Smooth muscle cell (in vitro differentiated cells): ENCODE measurements at regions not wholly inside any gene's neighbourhood (a gene's known extent, or its start where the extent isn't known, plus 50 kb on each side); places are given as distances from the start of the nearest gene placed in this dataset.

Experiments
- DNase-seq: peaks from one replicate; lab custom pipeline; 2025; ENCODE audit not compliant: unreplicated experiment; lab: John Stamatoyannopoulos, UW
- H2AFZ ChIP-seq: fragments of 200-600 bp; sonication (generic); 2 replicates; pipeline ENCODE4 v1.6.0; 2016; ENCODE audit warnings: antibody characterized with exemption, low read depth, mild to moderate bottlenecking
- H3F3A ChIP-seq: fragments of 200-600 bp; sonication (generic); 2 replicates; pipeline ENCODE4 v1.6.0; 2017; ENCODE audit warnings: antibody characterized with exemption, low read depth
- H3K27ac ChIP-seq: fragments of 200-600 bp; sonication (generic); 2 replicates; pipeline ENCODE4 v1.5.1; 2016; ENCODE audit warnings: low read depth, mild to moderate bottlenecking
- H3K27me3 ChIP-seq: fragments of 200-600 bp; sonication (generic); 2 replicates; pipeline ENCODE4 v1.6.1; 2016; ENCODE audit warnings: low read depth, mild to moderate bottlenecking
- H3K36me3 ChIP-seq: fragments of 200-600 bp; sonication (generic); 2 replicates; pipeline ENCODE4 v1.5.1; 2016; ENCODE audit warnings: low read depth
- H3K4me1 ChIP-seq: fragments of 200-600 bp; sonication (generic); 2 replicates; pipeline ENCODE4 v1.5.1; 2016; ENCODE audit warnings: low read depth
- H3K4me2 ChIP-seq: fragments of 200-600 bp; sonication (generic); 2 replicates; pipeline ENCODE4 v1.6.0; 2016; ENCODE audit warnings: mild to moderate bottlenecking
- H3K4me3 ChIP-seq: fragments of 200-600 bp; sonication (generic); 2 replicates; pipeline ENCODE4 v1.5.1; 2016; ENCODE audit warnings: mild to moderate bottlenecking
- H3K79me2 ChIP-seq: fragments of 200-600 bp; sonication (generic); 2 replicates; pipeline ENCODE4 v1.6.0; 2016; ENCODE audit warnings: low read depth, mild to moderate bottlenecking
- H3K9ac ChIP-seq: fragments of 200-600 bp; sonication (generic); 2 replicates; pipeline ENCODE4 v1.6.0; 2016; ENCODE audit warnings: low read depth
- H3K9me3 ChIP-seq: fragments of 200-600 bp; sonication (generic); replicated peaks from 2 replicates; pipeline ENCODE4 v1.5.1; 2016; ENCODE audit warnings: low read depth
- H4K20me1 ChIP-seq: fragments of 200-600 bp; sonication (generic); 2 replicates; pipeline ENCODE4 v1.6.0; 2016; ENCODE audit warnings: low read depth
- CTCF ChIP-seq: fragments of 200-600 bp; sonication (generic); IDR thresholded peaks from 2 replicates; pipeline ENCODE4 v1.5.1; 2017; ENCODE audit warnings: borderline replicate concordance, mild to moderate bottlenecking, antibody characterized with exemption; ENCODE audit not compliant: insufficient read depth, poor library complexity, severe bottlenecking
- WGBS: methylation state at CpG from one replicate; pipeline ENCODE4 v1.1.7; 2016; ENCODE audit warnings: low lambda C conversion rate; 5-methylcytosine and 5-hydroxymethylcytosine counted together

GRCh38 chr13:90641884-90642283 lies 705.6 kb upstream of the MIR17HG start:
- Histone ChIP-seq H3K36me3 (no peaks in the 10 kb centered on the region), H3K79me2 (no peaks in the 10 kb centered on the region), H3K4me2 (no peak overlapping the region), H3K9ac (no peak overlapping the region), H3K4me1 (no peaks in the 10 kb centered on the region), H2AFZ (no peak overlapping the region), H3F3A (no peaks in the 10 kb centered on the region), H3K27ac (no peak overlapping the region), H3K27me3 (no peaks in the 10 kb centered on the region), H3K9me3 (no peaks in the 10 kb centered on the region), H4K20me1 (no peaks in the 10 kb centered on the region), H3K4me3 (no peak overlapping the region)
- 96% methylated on average over 2 of the region's 2 CpGs for WGBS
- DNase-seq = no peak
- TF ChIP-seq CTCF = no peak

- H2AFZ ChIP-seq = no peak overlapping the region
- no peak for TF ChIP-seq CTCF
- H3K4me3 ChIP-seq = no peak overlapping the region
- H3K27ac ChIP-seq = no peak overlapping the region
- no peaks in the 10 kb centered on the region for H3F3A ChIP-seq
- H3K9ac ChIP-seq = no peak overlapping the region
- H3K27me3 ChIP-seq = no peaks in the 10 kb centered on the region
- 90% methylated on average over 1 of the region's 1 CpG for WGBS
- H4K20me1 ChIP-seq = no peaks in the 10 kb centered on the region
- H3K79me2 ChIP-seq = no peaks in the 10 kb centered on the region
- no peak for DNase-seq
- no peaks in the 10 kb centered on the region for H3K36me3 ChIP-seq
- H3K9me3 ChIP-seq = no peaks in the 10 kb centered on the region
- H3K4me1 ChIP-seq = no peaks in the 10 kb centered on the region
- no peak overlapping the region for H3K4me2 ChIP-seq
Measured at GRCh38 chr13:90645582-90645981, 701.9 kb upstream of the MIR17HG start.

- Histone ChIP-seq H3K9ac (no peak overlapping the region), H3F3A (no peaks in the 10 kb centered on the region), H3K4me1 (no peaks in the 10 kb centered on the region), H4K20me1 (no peaks in the 10 kb centered on the region), H3K4me2 (no peak overlapping the region), H3K36me3 (no peaks in the 10 kb centered on the region), H3K4me3 (no peak overlapping the region), H2AFZ (no peak overlapping the region), H3K79me2 (no peaks in the 10 kb centered on the region), H3K9me3 (no peaks in the 10 kb centered on the region), H3K27me3 (no peaks in the 10 kb centered on the region), H3K27ac (no peak overlapping the region)
- DNase-seq = no peak
- no peak for TF ChIP-seq CTCF
Measured at GRCh38 chr13:90648497-90648896, 699.0 kb upstream of the MIR17HG start.

GRCh38 chr13:90652036-90652435 lies 695.5 kb upstream of the MIR17HG start:
- no peaks in the 10 kb centered on the region for H3K36me3 ChIP-seq

More at GRCh38 chr13:90652036-90652435, 695.5 kb upstream of the MIR17HG start:
- no peak overlapping the region for H3K4me3 ChIP-seq
- H3K27ac ChIP-seq = no peak overlapping the region
- H4K20me1 ChIP-seq = no peaks in the 10 kb centered on the region
- no peak overlapping the region for H2AFZ ChIP-seq
- H3F3A ChIP-seq = no peaks in the 10 kb centered on the region
- DNase-seq = no peak
- H3K79me2 ChIP-seq = no peaks in the 10 kb centered on the region
- no peaks in the 10 kb centered on the region for H3K27me3 ChIP-seq
- TF ChIP-seq CTCF = no peak
- H3K9ac ChIP-seq = no peak overlapping the region
- H3K4me1 ChIP-seq = no peaks in the 10 kb centered on the region
- no peaks in the 10 kb centered on the region for H3K9me3 ChIP-seq
- H3K4me2 ChIP-seq = no peak overlapping the region
